Cardiac fibroblast (primary cell): ENCODE measurements at regions not wholly inside any gene's neighbourhood (a gene's known extent, or its start where the extent isn't known, plus 50 kb on each side); places are given as distances from the start of the nearest gene placed in this dataset.
A peak's percentile ranks its signal among the peaks of the same experiment; 100 is the strongest.

ENCODE experiments used
- DNase-seq, 2 donors: peaks; one replicate each; pipeline versions ENCODE4 v3.0.0 to v3.0.0-alpha.2; 2010; ENCODE audit warnings: low read depth in 2 of 2
- H3K4me3 ChIP-seq, 2 donors: replicated peaks in 1 of 2; 1 replicate in 1 of 2; 2 replicates in 1 of 2; pipeline ENCODE4 v1.5.1; 2011; ENCODE audit warnings: low read depth in 2 of 2, low read length in 2 of 2, mild to moderate bottlenecking in 2 of 2, moderate library complexity in 1 of 2
- TF ChIP-seq, protein P1 (sequence below): IDR thresholded peaks from one replicate; pipeline ENCODE4 v1.5.1; 2011; ENCODE audit warnings: low read depth, mild to moderate bottlenecking, low read length, inconsistent platforms

DNA sequence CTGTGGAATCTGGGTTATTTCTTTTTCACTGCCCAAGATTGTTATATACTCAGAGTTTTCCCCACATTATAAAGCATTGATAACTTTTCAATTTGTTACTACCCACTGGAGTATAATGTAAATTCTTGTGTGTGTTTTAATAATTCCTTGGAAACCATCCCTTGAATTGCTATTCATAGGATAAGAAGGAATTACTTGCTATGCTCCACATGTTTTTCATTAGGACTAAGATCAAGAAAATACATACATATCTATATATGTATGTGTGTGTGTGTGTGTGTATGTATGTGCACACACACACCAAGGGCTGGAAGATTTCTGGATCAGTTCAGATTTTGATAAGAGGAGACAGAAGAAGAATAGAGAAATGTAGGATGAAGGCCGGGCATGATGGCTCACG is 206.4 kb upstream of the JADE1 start:
- no peak for DNase-seq
- no peak overlapping the region for H3K4me3 ChIP-seq
- TF ChIP-seq, protein P1, sequence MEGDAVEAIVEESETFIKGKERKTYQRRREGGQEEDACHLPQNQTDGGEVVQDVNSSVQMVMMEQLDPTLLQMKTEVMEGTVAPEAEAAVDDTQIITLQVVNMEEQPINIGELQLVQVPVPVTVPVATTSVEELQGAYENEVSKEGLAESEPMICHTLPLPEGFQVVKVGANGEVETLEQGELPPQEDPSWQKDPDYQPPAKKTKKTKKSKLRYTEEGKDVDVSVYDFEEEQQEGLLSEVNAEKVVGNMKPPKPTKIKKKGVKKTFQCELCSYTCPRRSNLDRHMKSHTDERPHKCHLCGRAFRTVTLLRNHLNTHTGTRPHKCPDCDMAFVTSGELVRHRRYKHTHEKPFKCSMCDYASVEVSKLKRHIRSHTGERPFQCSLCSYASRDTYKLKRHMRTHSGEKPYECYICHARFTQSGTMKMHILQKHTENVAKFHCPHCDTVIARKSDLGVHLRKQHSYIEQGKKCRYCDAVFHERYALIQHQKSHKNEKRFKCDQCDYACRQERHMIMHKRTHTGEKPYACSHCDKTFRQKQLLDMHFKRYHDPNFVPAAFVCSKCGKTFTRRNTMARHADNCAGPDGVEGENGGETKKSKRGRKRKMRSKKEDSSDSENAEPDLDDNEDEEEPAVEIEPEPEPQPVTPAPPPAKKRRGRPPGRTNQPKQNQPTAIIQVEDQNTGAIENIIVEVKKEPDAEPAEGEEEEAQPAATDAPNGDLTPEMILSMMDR, result no peak

DNA sequence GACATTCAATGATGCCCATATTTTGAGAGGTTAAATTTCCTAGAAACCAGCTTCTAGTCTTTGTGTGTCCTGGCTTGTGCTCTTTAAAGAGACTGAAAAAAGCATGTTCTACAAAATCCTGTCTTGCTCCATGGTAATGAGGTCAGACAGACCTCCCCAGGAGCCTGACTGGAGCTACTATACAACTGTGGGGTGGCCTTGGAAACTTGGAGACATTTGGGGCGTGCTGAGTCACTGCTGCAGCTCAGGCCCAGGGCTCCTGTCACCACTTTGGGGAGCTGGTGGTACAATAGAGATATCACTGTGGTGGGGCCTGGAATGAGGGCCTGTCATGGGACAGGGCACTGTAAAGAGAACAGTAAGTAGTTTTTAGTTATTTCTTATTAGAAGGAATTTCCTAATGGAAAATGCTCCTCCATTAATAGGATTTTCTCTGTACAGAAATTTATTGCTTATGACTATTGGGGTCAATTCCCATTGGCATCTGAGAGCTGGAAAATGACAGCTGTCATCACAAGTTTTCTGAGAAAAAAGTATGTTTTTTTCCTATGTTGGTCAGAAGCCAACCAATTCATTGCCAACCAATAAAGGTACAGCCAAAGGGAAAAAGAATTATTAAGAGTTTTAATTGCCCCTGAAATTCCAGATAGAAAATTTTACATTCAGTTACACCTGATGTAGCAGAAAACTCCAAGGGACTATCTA is 207.4 kb upstream of the JADE1 start:
- DNase-seq, result peak; percentile 66 to 86
- H3K4me3 ChIP-seq, result no peak overlapping the region
- TF ChIP-seq, protein P1, result no peak

DNA sequence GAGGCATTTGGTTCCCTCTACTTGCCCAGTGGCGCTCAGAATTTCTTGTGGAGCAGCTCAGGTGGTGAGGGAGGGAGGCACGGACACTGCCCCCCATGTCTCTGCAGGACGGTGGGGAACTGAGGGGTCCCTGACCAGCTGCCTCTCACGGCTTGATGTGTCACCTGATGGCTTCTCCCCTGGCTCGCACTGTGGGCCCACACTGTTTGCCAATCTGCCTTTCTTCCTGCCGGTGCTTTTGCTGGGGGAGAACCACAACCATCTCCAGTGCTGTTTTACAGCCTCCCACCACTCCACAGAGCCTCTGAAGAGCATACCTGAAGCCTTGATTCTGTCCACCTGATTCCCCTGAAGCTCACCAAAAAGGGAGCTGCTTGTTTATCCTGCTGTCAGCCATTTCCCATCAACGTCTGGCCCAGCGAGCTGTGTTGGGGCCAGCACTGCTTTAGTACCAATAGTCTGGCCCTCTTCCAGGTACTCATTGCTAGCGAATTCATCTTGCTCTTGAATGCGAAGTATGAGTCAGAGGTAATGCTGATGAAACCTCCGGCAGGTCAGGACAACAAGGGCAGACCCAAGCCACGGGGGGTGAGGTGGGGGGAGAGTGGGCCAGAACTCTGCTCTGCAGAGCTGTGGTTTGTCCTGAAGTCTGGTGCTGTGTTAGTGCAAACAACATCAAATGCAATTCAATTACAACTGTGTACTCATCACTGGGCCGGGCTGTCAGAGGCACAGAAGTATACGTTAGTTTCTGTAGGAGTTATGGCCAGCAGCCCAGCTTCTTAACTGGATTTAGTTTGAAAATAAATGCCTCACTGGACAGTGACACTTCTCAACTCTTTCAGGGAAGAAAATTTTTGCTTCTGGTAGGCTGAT is 208.3 kb upstream of the JADE1 start:
- TF ChIP-seq, protein P1, result no peak
- no peak overlapping the region for H3K4me3 ChIP-seq
- peak; percentile 99 for DNase-seq

DNA sequence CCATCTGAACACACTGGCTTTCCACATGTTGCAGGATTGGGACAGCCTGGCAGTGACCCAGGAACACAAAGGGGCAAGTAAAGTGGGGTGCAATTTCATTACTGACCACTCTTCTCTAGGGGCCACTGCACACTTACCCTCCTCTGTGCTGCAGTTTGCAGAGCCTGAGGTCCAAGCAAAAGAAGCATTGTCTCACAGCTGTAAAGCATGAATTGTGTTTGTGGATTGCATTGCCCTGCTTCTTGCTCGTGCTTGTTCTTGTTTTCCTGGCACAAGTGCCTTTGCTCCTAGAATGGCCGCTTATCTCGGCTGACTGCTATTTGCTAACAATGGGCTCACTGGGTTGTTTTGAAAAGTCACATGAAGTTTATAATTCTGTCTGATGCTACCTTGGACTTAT is 209.1 kb upstream of the JADE1 start:
- peak; percentile 23 to 78 for DNase-seq
- H3K4me3 ChIP-seq, result no peak overlapping the region

DNA sequence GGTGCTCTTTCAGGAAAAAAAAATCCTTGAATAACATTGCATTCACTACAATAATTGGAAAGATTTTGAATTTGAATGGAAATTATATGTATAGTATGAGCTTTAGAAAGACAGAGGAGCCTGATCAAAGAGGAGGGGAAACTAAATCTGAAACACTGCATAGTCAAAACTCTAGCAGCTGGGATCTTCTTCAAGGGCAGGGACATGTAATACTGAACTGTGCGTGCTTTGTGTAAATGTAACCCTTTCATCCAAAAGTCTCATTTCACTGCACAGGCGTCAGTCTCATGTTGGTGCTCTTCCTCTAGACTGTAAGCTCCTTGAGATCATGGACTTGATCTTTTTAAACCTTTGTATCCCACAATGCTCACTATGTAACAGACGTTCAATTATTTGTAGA is 212.0 kb upstream of the JADE1 start:
- DNase-seq, result no peak
- H3K4me3 ChIP-seq, result no peak overlapping the region
- TF ChIP-seq, protein P1, result no peak

More for the DNA sequence above, 209.1 kb upstream of the JADE1 start:
- TF ChIP-seq, protein P1, result no peak

DNA sequence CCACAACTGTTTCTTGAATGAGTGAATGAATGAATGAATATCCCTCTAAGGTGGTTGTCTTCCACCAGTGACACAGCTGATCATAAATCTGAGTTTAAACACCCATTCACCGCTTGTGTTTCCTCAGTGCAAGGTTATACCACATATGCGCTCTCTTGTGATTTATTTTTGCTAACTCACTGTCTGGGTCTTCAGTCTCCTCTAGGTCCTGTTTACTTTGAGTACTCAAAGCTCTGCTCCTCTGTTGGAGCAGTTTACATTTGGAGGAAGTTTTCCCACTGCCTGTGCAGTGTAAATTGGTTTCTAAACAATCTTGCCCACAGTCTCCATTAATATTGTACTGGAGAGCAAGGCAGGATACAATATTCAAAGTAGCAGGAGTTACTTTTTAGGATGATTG is 212.6 kb upstream of the JADE1 start:
- TF ChIP-seq, protein P1, result no peak
- no peak for DNase-seq
- no peak overlapping the region for H3K4me3 ChIP-seq
